ENCODE measurements at regions not wholly inside any gene's neighbourhood (a gene's known extent, or its start where the extent isn't known, plus 50 kb on each side); places are given as distances from the start of the nearest gene placed in this dataset.

DNA sequence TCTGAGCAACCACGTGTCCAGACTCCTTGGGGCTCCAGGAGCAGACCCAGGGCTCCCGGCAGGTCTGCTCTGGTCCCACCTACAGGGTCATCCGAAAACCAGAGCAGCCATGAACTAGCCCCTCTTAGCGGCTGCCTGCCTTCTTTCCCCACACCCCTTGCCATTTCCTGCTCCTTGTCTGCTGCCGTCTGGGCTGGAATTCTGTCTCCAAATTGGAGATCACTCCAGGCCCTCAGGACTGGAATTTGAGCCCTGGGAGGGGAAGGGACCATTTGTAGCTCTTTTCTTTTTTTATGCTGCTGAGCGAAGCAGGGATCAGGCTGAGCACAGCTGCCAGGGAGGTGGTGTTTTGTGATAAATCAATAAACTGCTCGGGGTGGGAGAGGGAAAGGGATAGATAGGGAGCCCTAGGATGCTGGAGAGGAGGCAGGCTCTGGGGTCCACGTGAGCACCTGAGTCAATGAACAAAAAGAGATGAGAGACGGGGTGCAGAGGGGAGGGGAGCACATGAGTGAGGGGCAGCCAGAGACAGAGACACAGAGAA is 257.5 kb downstream of the ENGASE start:
- TF ChIP-seq CTCF (IDR thresholded peaks at IDR 0.05) (no peak), POLR2A (IDR thresholded peaks at IDR 0.05) (no peak), EP300 (IDR thresholded peaks at IDR 0.05) (no peak)

Measured in tibial nerve (tissue), 4 donors.